ENCODE measurements at regions not wholly inside any gene's neighbourhood (a gene's known extent, or its start where the extent isn't known, plus 50 kb on each side); places are given as distances from the start of the nearest gene placed in this dataset.

DNA sequence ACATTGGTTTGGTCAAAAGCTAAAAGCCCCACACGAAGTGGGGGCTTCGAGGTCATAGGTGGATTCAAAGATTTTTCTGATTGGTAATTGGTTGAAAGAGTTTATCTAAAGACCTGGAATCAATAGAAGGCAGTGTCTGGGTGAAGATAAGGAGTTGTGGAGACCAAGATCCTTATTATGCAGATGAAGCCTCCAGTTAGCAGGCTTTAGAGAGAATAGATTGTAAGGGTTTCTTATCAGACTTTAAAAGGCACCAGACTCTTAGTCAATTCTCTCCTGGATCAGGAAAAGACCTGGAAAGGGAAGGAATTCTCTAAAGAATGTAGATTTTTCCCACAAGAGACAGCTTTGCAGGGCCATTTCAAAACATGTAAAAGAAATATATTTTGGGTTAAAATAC lies 260.2 kb downstream of the PHF14 start:
- CTCF ChIA-PET: no interaction called here
- BruUV-seq (replicated peaks): no TSS peak

DNA sequence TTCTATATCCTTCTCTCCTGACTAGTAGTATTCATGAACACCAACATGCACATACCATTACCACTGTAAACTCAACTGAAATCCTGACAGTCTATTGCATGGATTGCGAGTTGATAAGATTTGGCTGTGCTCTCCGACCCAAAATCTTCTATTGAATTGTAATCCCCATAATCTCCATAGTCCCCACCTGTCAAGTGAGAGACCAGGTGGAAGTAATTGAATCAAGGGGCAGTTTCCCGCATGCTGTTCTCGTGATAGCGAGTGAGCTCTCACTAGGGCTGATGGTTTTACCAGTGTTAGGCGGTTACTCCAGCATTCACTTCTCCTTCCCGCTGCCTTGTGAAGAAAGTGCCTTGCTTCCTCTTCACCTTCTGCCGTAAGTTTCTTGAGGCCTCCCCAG lies 261.8 kb downstream of the PHF14 start:
- Histone ChIP-seq H3K9me3 (ENCODE audit: control insufficient read depth, insufficient read depth, low read depth, low read length) (no peaks in the 10 kb centered on the region), H3K4me3 (ENCODE audit: low read depth in 2 of 2, low read length in 2 of 2) (no peak overlapping the region), H3K36me3 (ENCODE audit: control insufficient read depth, insufficient read depth, low read length) (no peaks in the 10 kb centered on the region), H3K27me3 (ENCODE audit: control insufficient read depth, insufficient read depth, low read length) (peaks cover 8% of the 10 kb centered on the region; the same call in 1 of the 2 replicates), H3K4me1 (ENCODE audit: control insufficient read depth, insufficient read depth, low read length) (no peaks in the 10 kb centered on the region), H3K27ac (ENCODE audit: low read length) (no peak overlapping the region)
- ATAC-seq (no peak), DNase-seq (ENCODE audit: low read depth, low spot score) (no peak)
- intact Hi-C loops (cut with micrococcal nuclease; ENCODE audit: unreplicated experiment): no loop called here
- no TSS peak for BruUV-seq (replicated peaks)
- ChIA-PET CTCF (no interaction called here), POLR2A (no interaction called here)
- in situ Hi-C loops (cut with HindIII; ENCODE audit: low pct_unique_long_range_greater_than_20kb, low sequenced_read_pairs): no loop called here
- TF ChIP-seq POLR2AphosphoS5 (IDR thresholded peaks at IDR 0.05; ENCODE audit: low read depth, low read length) (no peak), SIN3A (IDR thresholded peaks at IDR 0.05; ENCODE audit: borderline replicate concordance, insufficient read depth, low read depth, low read length) (no peak), TCF7L2 (IDR thresholded peaks at IDR 0.05; ENCODE audit: low read depth, low read length) (no peak)
- TF ChIP-seq, protein P1, sequence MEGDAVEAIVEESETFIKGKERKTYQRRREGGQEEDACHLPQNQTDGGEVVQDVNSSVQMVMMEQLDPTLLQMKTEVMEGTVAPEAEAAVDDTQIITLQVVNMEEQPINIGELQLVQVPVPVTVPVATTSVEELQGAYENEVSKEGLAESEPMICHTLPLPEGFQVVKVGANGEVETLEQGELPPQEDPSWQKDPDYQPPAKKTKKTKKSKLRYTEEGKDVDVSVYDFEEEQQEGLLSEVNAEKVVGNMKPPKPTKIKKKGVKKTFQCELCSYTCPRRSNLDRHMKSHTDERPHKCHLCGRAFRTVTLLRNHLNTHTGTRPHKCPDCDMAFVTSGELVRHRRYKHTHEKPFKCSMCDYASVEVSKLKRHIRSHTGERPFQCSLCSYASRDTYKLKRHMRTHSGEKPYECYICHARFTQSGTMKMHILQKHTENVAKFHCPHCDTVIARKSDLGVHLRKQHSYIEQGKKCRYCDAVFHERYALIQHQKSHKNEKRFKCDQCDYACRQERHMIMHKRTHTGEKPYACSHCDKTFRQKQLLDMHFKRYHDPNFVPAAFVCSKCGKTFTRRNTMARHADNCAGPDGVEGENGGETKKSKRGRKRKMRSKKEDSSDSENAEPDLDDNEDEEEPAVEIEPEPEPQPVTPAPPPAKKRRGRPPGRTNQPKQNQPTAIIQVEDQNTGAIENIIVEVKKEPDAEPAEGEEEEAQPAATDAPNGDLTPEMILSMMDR (IDR thresholded peaks at IDR 0.05): no peak
- TF ChIP-seq, protein P2, sequence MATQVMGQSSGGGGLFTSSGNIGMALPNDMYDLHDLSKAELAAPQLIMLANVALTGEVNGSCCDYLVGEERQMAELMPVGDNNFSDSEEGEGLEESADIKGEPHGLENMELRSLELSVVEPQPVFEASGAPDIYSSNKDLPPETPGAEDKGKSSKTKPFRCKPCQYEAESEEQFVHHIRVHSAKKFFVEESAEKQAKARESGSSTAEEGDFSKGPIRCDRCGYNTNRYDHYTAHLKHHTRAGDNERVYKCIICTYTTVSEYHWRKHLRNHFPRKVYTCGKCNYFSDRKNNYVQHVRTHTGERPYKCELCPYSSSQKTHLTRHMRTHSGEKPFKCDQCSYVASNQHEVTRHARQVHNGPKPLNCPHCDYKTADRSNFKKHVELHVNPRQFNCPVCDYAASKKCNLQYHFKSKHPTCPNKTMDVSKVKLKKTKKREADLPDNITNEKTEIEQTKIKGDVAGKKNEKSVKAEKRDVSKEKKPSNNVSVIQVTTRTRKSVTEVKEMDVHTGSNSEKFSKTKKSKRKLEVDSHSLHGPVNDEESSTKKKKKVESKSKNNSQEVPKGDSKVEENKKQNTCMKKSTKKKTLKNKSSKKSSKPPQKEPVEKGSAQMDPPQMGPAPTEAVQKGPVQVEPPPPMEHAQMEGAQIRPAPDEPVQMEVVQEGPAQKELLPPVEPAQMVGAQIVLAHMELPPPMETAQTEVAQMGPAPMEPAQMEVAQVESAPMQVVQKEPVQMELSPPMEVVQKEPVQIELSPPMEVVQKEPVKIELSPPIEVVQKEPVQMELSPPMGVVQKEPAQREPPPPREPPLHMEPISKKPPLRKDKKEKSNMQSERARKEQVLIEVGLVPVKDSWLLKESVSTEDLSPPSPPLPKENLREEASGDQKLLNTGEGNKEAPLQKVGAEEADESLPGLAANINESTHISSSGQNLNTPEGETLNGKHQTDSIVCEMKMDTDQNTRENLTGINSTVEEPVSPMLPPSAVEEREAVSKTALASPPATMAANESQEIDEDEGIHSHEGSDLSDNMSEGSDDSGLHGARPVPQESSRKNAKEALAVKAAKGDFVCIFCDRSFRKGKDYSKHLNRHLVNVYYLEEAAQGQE (IDR thresholded peaks at IDR 0.05; ENCODE audit: insufficient read depth in 1 of 2, low read depth in 2 of 2, low read length in 1 of 2): no peak

More for the DNA sequence above, 260.2 kb downstream of the PHF14 start:
- intact Hi-C loops (cut with micrococcal nuclease; ENCODE audit: unreplicated experiment) (no loop called here), in situ Hi-C loops (cut with HindIII; ENCODE audit: low pct_unique_long_range_greater_than_20kb, low sequenced_read_pairs) (no loop called here)
- Histone ChIP-seq H3K27me3 (ENCODE audit: control insufficient read depth, insufficient read depth, low read length) (peaks cover 7% of the 10 kb centered on the region), H3K9me3 (ENCODE audit: control insufficient read depth, insufficient read depth, low read depth, low read length) (no peaks in the 10 kb centered on the region), H3K4me3 (ENCODE audit: low read depth in 2 of 2, low read length in 2 of 2) (no peak overlapping the region), H3K36me3 (ENCODE audit: control insufficient read depth, insufficient read depth, low read length) (no peaks in the 10 kb centered on the region), H3K4me1 (ENCODE audit: control insufficient read depth, insufficient read depth, low read length) (no peaks in the 10 kb centered on the region), H3K27ac (ENCODE audit: low read length) (no peak overlapping the region)
- no peak for ATAC-seq
- POLR2A ChIA-PET: no interaction called here
- DNase-seq (ENCODE audit: low read depth, low spot score): no peak
- TF ChIP-seq POLR2AphosphoS5 (IDR thresholded peaks at IDR 0.05; ENCODE audit: low read depth, low read length) (no peak), TCF7L2 (IDR thresholded peaks at IDR 0.05; ENCODE audit: low read depth, low read length) (no peak), SIN3A (IDR thresholded peaks at IDR 0.05; ENCODE audit: borderline replicate concordance, insufficient read depth, low read depth, low read length) (no peak)
- TF ChIP-seq, protein P1 (IDR thresholded peaks at IDR 0.05): no peak
- TF ChIP-seq, protein P2 (IDR thresholded peaks at IDR 0.05; ENCODE audit: insufficient read depth in 1 of 2, low read depth in 2 of 2, low read length in 1 of 2): no peak

Data from Panc1 (cell line).